ENCODE measurements at regions not wholly inside any gene's neighbourhood (a gene's known extent, or its start where the extent isn't known, plus 50 kb on each side); places are given as distances from the start of the nearest gene placed in this dataset.

GRCh38 chr14:59103396-59103795, 85.1 kb upstream of the DAAM1 start:
- no peak for DNase-seq
- TF ChIP-seq, protein P1, sequence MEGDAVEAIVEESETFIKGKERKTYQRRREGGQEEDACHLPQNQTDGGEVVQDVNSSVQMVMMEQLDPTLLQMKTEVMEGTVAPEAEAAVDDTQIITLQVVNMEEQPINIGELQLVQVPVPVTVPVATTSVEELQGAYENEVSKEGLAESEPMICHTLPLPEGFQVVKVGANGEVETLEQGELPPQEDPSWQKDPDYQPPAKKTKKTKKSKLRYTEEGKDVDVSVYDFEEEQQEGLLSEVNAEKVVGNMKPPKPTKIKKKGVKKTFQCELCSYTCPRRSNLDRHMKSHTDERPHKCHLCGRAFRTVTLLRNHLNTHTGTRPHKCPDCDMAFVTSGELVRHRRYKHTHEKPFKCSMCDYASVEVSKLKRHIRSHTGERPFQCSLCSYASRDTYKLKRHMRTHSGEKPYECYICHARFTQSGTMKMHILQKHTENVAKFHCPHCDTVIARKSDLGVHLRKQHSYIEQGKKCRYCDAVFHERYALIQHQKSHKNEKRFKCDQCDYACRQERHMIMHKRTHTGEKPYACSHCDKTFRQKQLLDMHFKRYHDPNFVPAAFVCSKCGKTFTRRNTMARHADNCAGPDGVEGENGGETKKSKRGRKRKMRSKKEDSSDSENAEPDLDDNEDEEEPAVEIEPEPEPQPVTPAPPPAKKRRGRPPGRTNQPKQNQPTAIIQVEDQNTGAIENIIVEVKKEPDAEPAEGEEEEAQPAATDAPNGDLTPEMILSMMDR (IDR thresholded peaks at IDR 0.05): no peak
- TF ChIP-seq POLR2A (IDR thresholded peaks at IDR 0.05): no peak
- TF ChIP-seq EP300 (IDR thresholded peaks at IDR 0.05): no peak
- Histone ChIP-seq H3K27me3 (no peaks in the 10 kb centered on the region), H3K4me3 (no peak overlapping the region), H3K36me3 (no peaks in the 10 kb centered on the region), H3K4me1 (ENCODE audit: insufficient read depth) (no peaks in the 10 kb centered on the region), H3K9me3 (no peaks in the 10 kb centered on the region), H3K27ac (no peak overlapping the region)
- intact Hi-C loops (cut with DNase I): no loop called here
- 71 to 88% (median 87%) methylated on average over 2 of the region's 2 CpGs for WGBS, 3 donors

DNA sequence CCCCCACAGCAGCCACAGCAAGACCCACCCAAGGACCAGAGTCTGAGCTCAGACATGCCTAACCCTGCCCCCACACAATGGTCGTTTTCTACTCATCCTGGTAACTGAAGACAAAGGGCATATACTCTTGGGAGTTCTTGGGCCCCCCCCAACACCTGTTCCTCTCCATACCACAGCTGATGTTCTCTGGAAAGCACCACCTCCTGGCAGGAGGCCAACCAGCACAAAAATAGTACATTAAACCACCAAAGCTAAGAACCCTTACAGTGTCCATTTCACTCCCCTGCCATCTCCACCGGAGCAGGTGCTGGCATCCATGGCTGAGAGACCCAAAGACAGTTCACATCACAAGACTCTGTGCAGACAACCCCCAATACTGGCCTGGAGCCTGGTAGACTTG, 80.6 kb upstream of the DAAM1 start:
- intact Hi-C loops (cut with DNase I): no loop called here
- Histone ChIP-seq H3K9me3 (no peaks in the 10 kb centered on the region), H3K4me1 (ENCODE audit: insufficient read depth) (no peaks in the 10 kb centered on the region), H3K4me3 (no peak overlapping the region), H3K27ac (no peak overlapping the region), H3K27me3 (no peaks in the 10 kb centered on the region), H3K36me3 (no peaks in the 10 kb centered on the region)
- TF ChIP-seq, protein P1 (IDR thresholded peaks at IDR 0.05): no peak
- TF ChIP-seq POLR2A (IDR thresholded peaks at IDR 0.05): no peak
- no peak for TF ChIP-seq EP300 (IDR thresholded peaks at IDR 0.05)
- no peak for DNase-seq
- WGBS, 3 donors: 55 to 78% (median 75%) methylated on average over 2 of the region's 2 CpGs

DNA sequence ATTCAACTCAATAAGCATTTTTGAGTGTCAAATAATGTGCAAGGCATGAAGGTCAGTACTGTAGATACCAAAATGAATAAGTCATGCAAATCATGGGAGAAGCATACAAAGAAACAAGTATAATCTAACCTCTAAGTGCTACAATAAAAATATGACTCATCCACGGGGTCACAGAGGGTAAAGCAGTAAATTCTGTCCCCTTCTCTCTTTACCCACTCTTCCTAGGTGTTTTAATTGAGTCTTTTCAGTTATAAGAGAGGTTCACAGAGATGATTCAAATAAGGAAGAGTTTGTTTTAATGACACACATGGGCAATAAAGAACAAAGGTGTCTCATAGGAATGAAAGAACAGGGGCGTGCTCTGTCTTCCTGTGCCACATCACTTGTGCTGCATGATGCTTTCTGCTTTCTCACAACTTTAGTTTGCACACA, 71.5 kb upstream of the DAAM1 start:
- WGBS, 3 donors: 79 to 87% (median 81%) methylated on average over 2 of the region's 2 CpGs
- H3K4me3 ChIP-seq: no peak overlapping the region
- no peak for DNase-seq
- H3K9me3 ChIP-seq: no peaks in the 10 kb centered on the region
- H3K27ac ChIP-seq: no peak overlapping the region
- no peaks in the 10 kb centered on the region for H3K4me1 ChIP-seq (ENCODE audit: insufficient read depth)
- no peaks in the 10 kb centered on the region for H3K27me3 ChIP-seq
- intact Hi-C loops (cut with DNase I): no loop called here
- TF ChIP-seq POLR2A (IDR thresholded peaks at IDR 0.05) (no peak), EP300 (IDR thresholded peaks at IDR 0.05) (no peak)
- TF ChIP-seq, protein P1 (IDR thresholded peaks at IDR 0.05): no peak
- no peaks in the 10 kb centered on the region for H3K36me3 ChIP-seq

DNA sequence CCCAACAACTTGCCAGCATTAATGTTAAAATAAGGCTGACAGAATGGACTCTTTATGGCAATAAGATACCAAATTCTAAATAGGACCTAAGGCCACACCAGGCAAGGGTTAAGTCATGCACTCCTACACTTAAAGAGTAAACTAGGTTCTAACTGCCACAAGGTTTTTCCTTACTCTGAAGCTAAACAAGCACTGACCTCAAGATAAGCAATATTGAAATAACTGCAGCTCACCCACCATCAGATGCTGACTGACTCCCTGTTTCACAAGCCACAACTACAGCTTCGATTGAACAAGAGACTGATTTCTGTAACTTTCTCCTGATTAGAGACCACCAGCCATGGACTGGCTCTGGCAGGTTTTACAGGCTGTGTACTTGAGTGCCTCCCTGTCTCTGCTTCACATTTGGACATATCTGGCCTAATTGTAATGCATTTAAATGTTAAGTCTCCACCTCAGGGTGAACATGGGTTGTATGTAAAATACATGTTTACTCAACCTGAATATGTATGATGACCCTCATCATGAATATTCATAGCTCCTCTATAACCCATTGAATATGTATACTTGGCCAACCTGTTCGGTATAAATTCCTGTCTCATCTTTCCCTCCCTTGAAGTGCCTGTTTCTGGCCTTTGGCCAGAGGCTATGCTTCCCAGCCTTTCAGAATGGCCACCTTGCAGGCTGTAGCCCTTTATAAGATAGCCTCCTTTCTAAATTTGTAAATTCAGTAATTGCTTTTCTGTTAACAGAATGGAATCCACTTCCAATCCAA, 70.5 kb upstream of the DAAM1 start:
- H3K27me3 ChIP-seq: no peaks in the 10 kb centered on the region
- DNase-seq: no peak
- no peaks in the 10 kb centered on the region for H3K9me3 ChIP-seq
- no peaks in the 10 kb centered on the region for H3K4me1 ChIP-seq (ENCODE audit: insufficient read depth)
- TF ChIP-seq EP300 (IDR thresholded peaks at IDR 0.05) (no peak), POLR2A (IDR thresholded peaks at IDR 0.05) (no peak)
- TF ChIP-seq, protein P1 (IDR thresholded peaks at IDR 0.05): no peak
- 48 to 66% (median 62%) methylated on average over 2 of the region's 2 CpGs for WGBS, 3 donors
- H3K4me3 ChIP-seq: no peak overlapping the region
- intact Hi-C loops (cut with DNase I): no loop called here
- no peaks in the 10 kb centered on the region for H3K36me3 ChIP-seq
- no peak overlapping the region for H3K27ac ChIP-seq
